GM18505 (cell line): ENCODE measurements at regions not wholly inside any gene's neighbourhood (a gene's known extent, or its start where the extent isn't known, plus 50 kb on each side); places are given as distances from the start of the nearest gene placed in this dataset.

ENCODE experiments used
- ATAC-seq: cut with Tn5 transposase; IDR thresholded peaks from one replicate; pipeline ENCODE4 v1.9.1; 2021; ENCODE audit not compliant: unreplicated experiment
- POLR2A ChIP-seq: IDR thresholded peaks from 4 replicates; pipeline ENCODE4 v1.6.1; 2011; ENCODE audit warnings: borderline replicate concordance; ENCODE audit not compliant: insufficient read depth, insufficient read length; ENCODE audit errors: extremely low read depth

GRCh38 chr9:79988126-79988525 is 416.4 kb downstream of the TLE4 start:
- no peak for TF ChIP-seq POLR2A
- no peak for ATAC-seq

GRCh38 chr9:79986437-79986836 is 414.7 kb downstream of the TLE4 start:
- ATAC-seq, result no peak
- TF ChIP-seq POLR2A, result no peak

GRCh38 chr9:79985772-79986171 is 414.0 kb downstream of the TLE4 start:
- no peak for TF ChIP-seq POLR2A

GRCh38 chr9:79985264-79985663 is 413.5 kb downstream of the TLE4 start:
- no peak for ATAC-seq
- TF ChIP-seq POLR2A, result no peak

More at GRCh38 chr9:79985772-79986171, 414.0 kb downstream of the TLE4 start:
- no peak for ATAC-seq

GRCh38 chr9:79984429-79985067 is 412.8 kb downstream of the TLE4 start:
- ATAC-seq, result no peak
- no peak for TF ChIP-seq POLR2A

GRCh38 chr9:79980432-79980831 is 408.7 kb downstream of the TLE4 start:
- no peak for TF ChIP-seq POLR2A
- ATAC-seq, result no peak

GRCh38 chr9:79977510-79978197 is 405.9 kb downstream of the TLE4 start:
- no peak for ATAC-seq
- TF ChIP-seq POLR2A, result no peak

- ATAC-seq, result no peak
- no peak for TF ChIP-seq POLR2A
Measured at GRCh38 chr9:79977074-79977435, 405.3 kb downstream of the TLE4 start.

GRCh38 chr9:79976257-79977073 is 404.7 kb downstream of the TLE4 start:
- ATAC-seq, result no peak
- TF ChIP-seq POLR2A, result no peak

GRCh38 chr9:79975621-79976256 is 404.0 kb downstream of the TLE4 start:
- no peak for TF ChIP-seq POLR2A
- no peak for ATAC-seq

- no peak for ATAC-seq
- TF ChIP-seq POLR2A, result no peak
Measured at GRCh38 chr9:79974806-79975422, 403.1 kb downstream of the TLE4 start.

- TF ChIP-seq POLR2A, result no peak
Measured at GRCh38 chr9:79973627-79974026, 401.9 kb downstream of the TLE4 start.

GRCh38 chr9:79970146-79970425 is 398.3 kb downstream of the TLE4 start:
- TF ChIP-seq POLR2A, result no peak
- ATAC-seq, result no peak

More at GRCh38 chr9:79973627-79974026, 401.9 kb downstream of the TLE4 start:
- ATAC-seq, result no peak
